ENCODE measurements at regions not wholly inside any gene's neighbourhood (a gene's known extent, or its start where the extent isn't known, plus 50 kb on each side); places are given as distances from the start of the nearest gene placed in this dataset.

GRCh38 chr3:71961891-71962290 is 176.9 kb upstream of the PROK2 start:
- H3K18ac ChIP-seq (ENCODE audit: extremely low read depth, low read length), result no peak overlapping the region
- no peak overlapping the region for H2AK5ac ChIP-seq (ENCODE audit: low read depth, low read length)
- H3K56ac ChIP-seq (replicated peaks; ENCODE audit: insufficient read length, low read depth, low read length), result no peak overlapping the region
- no peak overlapping the region for H4K5ac ChIP-seq (ENCODE audit: insufficient read length, low read depth, low read length)
- FAIRE-seq, result no peak
- no peak overlapping the region for H3K14ac ChIP-seq (ENCODE audit: insufficient read length)
- no peak overlapping the region for H2BK15ac ChIP-seq (ENCODE audit: low read length)
- H3K36me3 ChIP-seq (ENCODE audit: control insufficient read depth in 2 of 4, insufficient read depth in 4 of 4, low read length in 3 of 4), result no peaks in the 10 kb centered on the region
- ChIA-PET POLR2A (ENCODE audit: partially characterized antibody) (no interaction called here), CTCF (ENCODE audit: partially characterized antibody) (interaction anchor here (1.8 kb wide), 1 partner anchor 26 kb away, joined by 5 read pairs; no protein-coding TSS in a partner anchor)
- H3K4me1 ChIP-seq (replicated peaks in 1 of 4; ENCODE audit: control insufficient read depth in 3 of 4, insufficient read depth in 4 of 4, low read length in 3 of 4), result peaks cover 2 to 8% (median 4%) of the 10 kb centered on the region in 4 experiments; a peak in 4 of 7 replicates
- H3K9me3 ChIP-seq (ENCODE audit: insufficient read depth in 2 of 2, low read depth in 1 of 2, low read length in 1 of 2), result no peaks in the 10 kb centered on the region
- DNase-seq (ENCODE audit: low read depth in 1 of 2, low spot score in 2 of 2), result no peak
- no peaks in the 10 kb centered on the region for H3K79me2 ChIP-seq (ENCODE audit: control insufficient read depth in 1 of 2, insufficient read depth in 2 of 2, low read length in 2 of 2)
- H3K23me2 ChIP-seq (ENCODE audit: low read depth, low read length), result no peaks in the 10 kb centered on the region
- no peak overlapping the region for H2BK12ac ChIP-seq (ENCODE audit: low read depth, low read length)
- no peak overlapping the region for H2BK5ac ChIP-seq (ENCODE audit: low read depth, low read length)
- H3K4ac ChIP-seq (replicated peaks; ENCODE audit: insufficient read length, low read depth, low read length), result no peak overlapping the region
- H2BK20ac ChIP-seq (ENCODE audit: low read length), result no peak overlapping the region
- no peaks in the 10 kb centered on the region for H3K27me3 ChIP-seq (replicated peaks in 1 of 4; ENCODE audit: control insufficient read depth in 3 of 4, extremely low read depth in 1 of 4, insufficient read depth in 3 of 4, low read length in 3 of 4)
- WGBS, 2 experiments (ENCODE audit: extremely low coverage in 1 of 2, insufficient coverage in 1 of 2, insufficient read length in 1 of 2, insufficient replicate concordance in 2 of 2, low coverage in 1 of 2, low lambda C conversion rate in 2 of 2, missing lambda C conversion rate in 1 of 2), result 88% methylated on average over 2 of the region's 2 CpGs; no CpG with 5 or more reads in 1 of the 2 experiments
- TF ChIP-seq POLR2AphosphoS5 (IDR thresholded peaks at IDR 0.05; ENCODE audit: low read depth, low read length) (no peak), CBX8 (IDR thresholded peaks at IDR 0.05; ENCODE audit: borderline replicate concordance, low read depth, low read length) (no peak), ASH2L (IDR thresholded peaks at IDR 0.05; ENCODE audit: low read length) (no peak), ATF2 (IDR thresholded peaks at IDR 0.05; ENCODE audit: low read length) (no peak), EGR1 (IDR thresholded peaks at IDR 0.05; ENCODE audit: borderline replicate concordance, low read depth, low read length) (no peak), SRF (IDR thresholded peaks at IDR 0.05; ENCODE audit: low read depth, low read length) (no peak), CBX5 (IDR thresholded peaks at IDR 0.05; ENCODE audit: low read depth, low read length) (no peak), POU5F1 (IDR thresholded peaks at IDR 0.05; ENCODE audit: low read depth, low read length) (no peak), SP2 (IDR thresholded peaks at IDR 0.05; ENCODE audit: low read length) (no peak)
- no peak overlapping the region for H3K23ac ChIP-seq (ENCODE audit: insufficient read length)
- no peak overlapping the region for H4K91ac ChIP-seq (replicated peaks; ENCODE audit: insufficient read length, low read length)
- H4K8ac ChIP-seq (ENCODE audit: extremely low read depth, insufficient read depth, low read length), result no peak overlapping the region
- no peaks in the 10 kb centered on the region for H3K79me1 ChIP-seq (ENCODE audit: low read depth, low read length)
- H3K4me3 ChIP-seq (ENCODE audit: extremely low read depth in 1 of 4, insufficient read depth in 2 of 4, low read depth in 3 of 4, low read length in 4 of 4), result no peak overlapping the region
- H3K9ac ChIP-seq (replicated peaks in 1 of 4; ENCODE audit: extremely low read depth in 1 of 4, low read depth in 3 of 4, low read length in 3 of 4), result no peak overlapping the region
- no peaks in the 10 kb centered on the region for H4K20me1 ChIP-seq (replicated peaks in 1 of 2; ENCODE audit: control insufficient read depth in 1 of 2, insufficient read depth in 2 of 2, low read length in 2 of 2)
- no peak overlapping the region for H3K4me2 ChIP-seq (ENCODE audit: insufficient read depth in 1 of 2, low read depth in 2 of 2, low read length in 2 of 2)
- H2BK120ac ChIP-seq (replicated peaks; ENCODE audit: low read depth, low read length), result no peak overlapping the region
- H2AFZ ChIP-seq (ENCODE audit: low read length), result no peak overlapping the region
- H3K27ac ChIP-seq (ENCODE audit: low read depth, low read length), result no peak overlapping the region

Data from H1 (cell line).